GM12864 (cell line): ENCODE measurements at regions not wholly inside any gene's neighbourhood (a gene's known extent, or its start where the extent isn't known, plus 50 kb on each side); places are given as distances from the start of the nearest gene placed in this dataset.

Experiments
- DNase-seq: peaks from one replicate; pipeline ENCODE4 v3.0.0-alpha.2; 2011; ENCODE audit warnings: low read depth
- H3K4me3 ChIP-seq: 2 replicates; pipeline ENCODE4 v1.5.1; 2011; ENCODE audit warnings: mild to moderate bottlenecking, low read depth, low read length, control low read depth
- TF ChIP-seq, protein P1 (sequence below): IDR thresholded peaks from 2 replicates; pipeline ENCODE4 v1.5.1; 2011; ENCODE audit warnings: low read depth, mild to moderate bottlenecking, moderate library complexity, low read length, control low read depth, inconsistent platforms; ENCODE audit errors: missing control alignments

DNA sequence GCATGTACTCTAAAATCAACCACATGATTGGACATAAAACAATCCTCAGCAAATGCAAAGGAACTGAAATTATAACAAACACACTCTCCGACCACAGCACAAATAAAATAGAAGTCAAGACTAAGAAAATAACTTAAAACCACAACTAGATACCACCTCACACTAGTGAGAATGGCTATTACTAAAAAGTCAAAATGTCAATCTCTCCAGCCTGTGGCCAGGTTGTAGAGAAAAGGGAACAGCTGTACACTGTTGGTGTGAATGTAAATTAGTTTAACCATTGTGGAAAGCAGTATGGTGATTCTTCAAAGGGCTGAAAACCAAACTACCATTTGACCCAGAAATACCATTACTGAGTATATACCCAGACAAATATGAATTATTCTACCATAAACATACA, 1025.7 kb upstream of the TENM4 start:
- no peak for DNase-seq
- no peak overlapping the region for H3K4me3 ChIP-seq
- TF ChIP-seq, protein P1, sequence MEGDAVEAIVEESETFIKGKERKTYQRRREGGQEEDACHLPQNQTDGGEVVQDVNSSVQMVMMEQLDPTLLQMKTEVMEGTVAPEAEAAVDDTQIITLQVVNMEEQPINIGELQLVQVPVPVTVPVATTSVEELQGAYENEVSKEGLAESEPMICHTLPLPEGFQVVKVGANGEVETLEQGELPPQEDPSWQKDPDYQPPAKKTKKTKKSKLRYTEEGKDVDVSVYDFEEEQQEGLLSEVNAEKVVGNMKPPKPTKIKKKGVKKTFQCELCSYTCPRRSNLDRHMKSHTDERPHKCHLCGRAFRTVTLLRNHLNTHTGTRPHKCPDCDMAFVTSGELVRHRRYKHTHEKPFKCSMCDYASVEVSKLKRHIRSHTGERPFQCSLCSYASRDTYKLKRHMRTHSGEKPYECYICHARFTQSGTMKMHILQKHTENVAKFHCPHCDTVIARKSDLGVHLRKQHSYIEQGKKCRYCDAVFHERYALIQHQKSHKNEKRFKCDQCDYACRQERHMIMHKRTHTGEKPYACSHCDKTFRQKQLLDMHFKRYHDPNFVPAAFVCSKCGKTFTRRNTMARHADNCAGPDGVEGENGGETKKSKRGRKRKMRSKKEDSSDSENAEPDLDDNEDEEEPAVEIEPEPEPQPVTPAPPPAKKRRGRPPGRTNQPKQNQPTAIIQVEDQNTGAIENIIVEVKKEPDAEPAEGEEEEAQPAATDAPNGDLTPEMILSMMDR, result no peak

DNA sequence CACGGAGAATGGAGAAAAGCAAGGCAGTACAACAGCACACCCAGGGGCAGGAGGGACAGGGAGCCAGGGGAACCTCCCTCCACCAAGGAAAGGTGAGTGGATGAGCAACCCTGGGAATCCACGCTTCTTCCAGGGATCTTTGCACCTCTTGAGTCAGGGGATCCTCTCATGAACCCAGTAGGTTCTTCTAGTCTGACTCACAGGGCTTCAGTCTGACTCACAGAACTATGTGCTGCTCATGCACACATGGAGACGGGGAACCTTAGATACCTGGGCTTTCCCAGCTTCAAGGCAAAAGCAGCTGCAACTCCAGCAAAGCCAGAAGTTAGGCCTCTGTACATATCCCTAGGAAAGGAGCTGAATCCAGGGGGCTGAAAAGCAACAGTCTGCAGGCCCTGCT, 1021.4 kb upstream of the TENM4 start:
- DNase-seq, result no peak

DNA sequence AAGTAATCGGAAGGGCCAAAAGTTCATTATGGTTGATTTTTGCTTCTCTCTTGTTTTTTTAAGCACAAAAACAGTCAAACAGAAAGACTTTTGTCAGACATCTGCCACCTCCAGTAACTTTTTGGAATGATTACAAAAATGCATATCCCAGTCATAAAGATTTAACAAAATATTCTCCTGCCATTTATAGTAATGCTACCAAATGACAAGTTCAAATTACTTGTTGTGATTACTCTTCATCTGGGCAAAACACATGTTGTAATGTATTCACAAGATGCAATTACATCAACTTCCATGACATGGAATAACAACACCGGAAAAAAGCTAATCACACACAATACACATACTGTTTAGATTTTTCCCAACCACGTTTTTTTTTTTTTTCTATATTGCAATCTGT, 1017.5 kb upstream of the TENM4 start:
- DNase-seq, result no peak
- no peak overlapping the region for H3K4me3 ChIP-seq
- TF ChIP-seq, protein P1, result no peak

More for the DNA sequence above, 1021.4 kb upstream of the TENM4 start:
- H3K4me3 ChIP-seq, result no peak overlapping the region
- TF ChIP-seq, protein P1, result no peak

DNA sequence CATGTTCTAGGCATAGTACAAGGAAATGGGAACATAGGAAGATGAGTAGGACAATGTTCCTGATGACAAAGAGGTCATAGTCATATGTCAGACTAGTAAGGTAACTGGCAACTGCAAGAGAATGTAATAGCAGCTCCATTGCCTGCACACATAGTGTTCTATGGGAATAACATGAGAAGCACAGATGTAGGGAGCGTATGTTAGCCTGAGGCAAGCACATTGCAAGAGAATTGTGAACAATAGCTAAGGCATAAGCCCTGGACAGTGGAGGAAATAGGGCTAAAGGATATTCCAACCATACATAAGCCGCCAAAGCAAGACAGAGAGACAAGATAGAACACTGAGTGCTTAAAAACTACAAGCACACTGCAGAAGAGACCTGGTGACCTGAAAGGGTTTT, 1017.0 kb upstream of the TENM4 start:
- DNase-seq, result no peak
- TF ChIP-seq, protein P1, result no peak
- H3K4me3 ChIP-seq, result no peak overlapping the region

DNA sequence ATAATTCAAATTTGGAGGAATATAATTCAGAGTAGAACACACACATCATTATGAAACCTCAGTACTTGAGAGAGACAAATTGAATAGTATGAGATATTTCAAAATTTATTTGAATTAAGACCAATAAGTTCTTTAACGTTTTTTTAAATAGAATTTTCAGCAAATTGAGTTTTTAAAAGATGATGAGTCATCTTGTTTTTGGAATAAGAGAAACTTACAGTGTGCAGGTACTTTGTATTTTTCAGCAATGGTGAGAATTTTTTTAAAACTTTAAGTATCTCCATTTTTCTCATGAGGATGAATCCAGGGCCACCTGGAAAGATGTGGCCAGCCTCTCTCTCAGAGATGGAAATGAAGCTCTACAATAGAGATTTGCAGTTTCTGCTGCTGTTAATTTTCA, 1015.0 kb upstream of the TENM4 start:
- TF ChIP-seq, protein P1, result no peak
- no peak overlapping the region for H3K4me3 ChIP-seq
- DNase-seq, result no peak

DNA sequence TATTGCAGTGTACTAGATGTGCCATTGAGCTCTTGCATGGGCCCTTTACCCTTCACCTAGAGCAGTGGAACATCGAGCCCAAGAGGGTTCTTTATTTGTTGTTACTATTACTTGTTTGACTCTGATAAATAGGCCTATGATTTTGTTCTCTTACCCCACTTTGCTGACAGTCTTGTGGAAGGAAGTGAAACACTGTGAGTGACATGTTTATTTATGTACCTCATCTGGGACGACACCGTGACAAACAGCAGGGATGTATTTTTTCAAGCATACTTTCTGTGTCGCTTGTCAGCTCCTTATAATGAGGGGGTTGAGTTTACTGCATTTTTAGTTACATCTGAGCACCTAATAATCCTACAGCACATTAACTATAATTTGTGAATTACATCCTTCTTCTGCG, 1010.3 kb upstream of the TENM4 start:
- no peak overlapping the region for H3K4me3 ChIP-seq
- TF ChIP-seq, protein P1, result no peak
- DNase-seq, result no peak

DNA sequence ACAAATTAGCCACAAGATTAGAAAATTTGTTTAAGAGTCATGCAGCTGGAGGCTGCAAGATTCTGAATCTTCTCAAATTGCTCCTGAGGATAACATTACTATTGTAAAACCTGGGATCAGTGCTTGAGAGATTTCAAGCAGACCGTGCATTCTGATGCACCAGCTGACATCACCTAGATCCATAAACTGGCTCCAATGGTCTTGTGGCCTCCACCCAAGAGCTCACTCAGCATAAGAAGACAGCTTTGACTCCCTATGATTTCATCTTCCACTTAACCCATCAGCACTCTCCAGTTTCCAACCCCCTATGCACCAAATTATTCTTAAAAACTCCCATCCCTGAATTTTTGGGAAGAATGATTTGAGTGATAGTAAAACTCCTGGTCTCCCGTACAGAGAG, 1007.9 kb upstream of the TENM4 start:
- TF ChIP-seq, protein P1, result no peak
- no peak overlapping the region for H3K4me3 ChIP-seq
- DNase-seq, result no peak
